SK-N-MC (cell line): ENCODE measurements at regions not wholly inside any gene's neighbourhood (a gene's known extent, or its start where the extent isn't known, plus 50 kb on each side); places are given as distances from the start of the nearest gene placed in this dataset.

Experiments used
- EZH2 ChIP-seq: fragments of 200-600 bp; sonication (generic); IDR thresholded peaks from one replicate; pipeline ENCODE4 v1.6.1; 2017; ENCODE audit warnings: antibody characterized with exemption
- POLR2AphosphoS5 ChIP-seq: IDR thresholded peaks from 2 replicates; pipeline ENCODE4 v1.6.1; 2012; ENCODE audit warnings: mild to moderate bottlenecking, low read depth, low read length, borderline replicate concordance

DNA sequence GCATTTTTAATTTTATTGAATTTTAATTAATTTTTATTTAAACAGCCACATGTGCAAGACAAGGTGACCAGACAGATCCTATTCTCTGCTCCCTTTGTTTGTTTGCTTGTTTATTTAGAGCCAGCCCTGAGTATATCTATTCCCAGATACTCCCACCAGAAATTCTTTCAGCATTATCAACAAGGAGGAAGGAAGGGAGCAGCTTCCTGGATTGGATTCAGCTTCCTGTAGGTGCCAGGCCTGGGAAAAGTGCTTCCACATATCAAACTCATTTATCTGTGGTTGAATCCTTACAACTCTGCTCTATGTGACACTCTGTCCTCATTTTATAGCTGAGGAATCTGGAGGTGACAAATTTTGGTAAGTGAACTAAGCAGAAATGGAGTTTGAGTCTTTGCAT, 60.5 kb upstream of the KLF7 start:
- TF ChIP-seq POLR2AphosphoS5 (no peak), EZH2 (no peak)
